AG04450 (cell line): ENCODE measurements at regions not wholly inside any gene's neighbourhood (a gene's known extent, or its start where the extent isn't known, plus 50 kb on each side); places are given as distances from the start of the nearest gene placed in this dataset.

Experiments used
- CTCF ChIA-PET: fragments of 300-600, 350-600 bp; formaldehyde crosslinking; extraction: SDS; loops from one replicate; lab custom pipeline; 2022; ENCODE audit warnings: antibody characterized with exemption, inconsistent platforms; lab: Charles Lee
- POLR2A ChIA-PET: fragments of 350-600 bp; formaldehyde crosslinking; extraction: SDS; loops from one replicate; lab custom pipeline; 2021; ENCODE audit warnings: antibody characterized with exemption, inconsistent platforms; lab: Yijun Ruan, JAX
- DNase-seq: peaks from one replicate; pipeline ENCODE4 v3.0.0-alpha.2; 2011; ENCODE audit warnings: low read depth, low spot score
- H3K27ac ChIP-seq: one replicate; pipeline ENCODE4 v1.5.1; 2012; ENCODE audit warnings: low read depth, low read length, control low read depth
- H3K27me3 ChIP-seq: one replicate; pipeline ENCODE4 v1.6.0; 2012; ENCODE audit warnings: low read length; ENCODE audit not compliant: control insufficient read depth, insufficient read depth
- H3K4me3 ChIP-seq: 2 replicates; pipeline ENCODE4 v1.5.1; 2011; ENCODE audit warnings: mild to moderate bottlenecking, low read depth, low read length, control low read depth
- H3K9me3 ChIP-seq: 2 replicates; pipeline ENCODE4 v1.5.1; 2012; ENCODE audit warnings: low read length; ENCODE audit not compliant: control insufficient read depth, insufficient read depth
- CTCF ChIP-seq: IDR thresholded peaks from 2 replicates; pipeline ENCODE4 v1.5.1; 2011; ENCODE audit warnings: low read depth, low read length, control low read depth, inconsistent platforms

GRCh38 chr4:55186700-55187099 lies 61.3 kb upstream of the KDR start:
- ChIA-PET POLR2A (no interaction called here), CTCF (interaction anchor here (1.4 kb wide), 1 partner anchor 216 kb away, joined by 5 read pairs; no protein-coding TSS in a partner anchor)
- H3K27me3 ChIP-seq: no peaks in the 10 kb centered on the region

GRCh38 chr4:55214172-55214571 lies 88.8 kb upstream of the KDR start:
- no peak for DNase-seq

More at GRCh38 chr4:55186700-55187099, 61.3 kb upstream of the KDR start:
- Histone ChIP-seq H3K4me3 (no peak overlapping the region), H3K27ac (no peak overlapping the region), H3K9me3 (no peaks in the 10 kb centered on the region)
- TF ChIP-seq CTCF: no peak
- no peak for DNase-seq

GRCh38 chr4:55215087-55215486 lies 89.7 kb upstream of the KDR start:
- H3K4me3 ChIP-seq: no peak overlapping the region
- no peak for DNase-seq
- H3K27me3 ChIP-seq: no peaks in the 10 kb centered on the region
- no peak for TF ChIP-seq CTCF
- no peak overlapping the region for H3K27ac ChIP-seq
- H3K9me3 ChIP-seq: no peaks in the 10 kb centered on the region
- ChIA-PET POLR2A (no interaction called here), CTCF (interaction anchor here (1.0 kb wide), 1 partner anchor 30 kb away, joined by 3 read pairs; no protein-coding TSS in a partner anchor)

More at GRCh38 chr4:55214172-55214571, 88.8 kb upstream of the KDR start:
- POLR2A ChIA-PET: no interaction called here
- Histone ChIP-seq H3K9me3 (no peaks in the 10 kb centered on the region), H3K27ac (no peak overlapping the region), H3K4me3 (no peak overlapping the region), H3K27me3 (no peaks in the 10 kb centered on the region)
- CTCF ChIA-PET: interaction anchor here (1.0 kb wide), 1 partner anchor 29 kb away, joined by 3 read pairs; no protein-coding TSS in a partner anchor
- no peak for TF ChIP-seq CTCF

- no peak for TF ChIP-seq CTCF
- DNase-seq: no peak
- Histone ChIP-seq H3K27ac (no peak overlapping the region), H3K4me3 (no peak overlapping the region), H3K27me3 (no peaks in the 10 kb centered on the region), H3K9me3 (no peaks in the 10 kb centered on the region)
- ChIA-PET CTCF (no interaction called here), POLR2A (no interaction called here)
Measured at GRCh38 chr4:55216863-55217635, 91.7 kb upstream of the KDR start.

GRCh38 chr4:55218041-55218440 lies 92.6 kb upstream of the KDR start:
- Histone ChIP-seq H3K4me3 (no peak overlapping the region), H3K9me3 (no peaks in the 10 kb centered on the region), H3K27me3 (no peaks in the 10 kb centered on the region), H3K27ac (no peak overlapping the region)
- ChIA-PET POLR2A (no interaction called here), CTCF (no interaction called here)
- no peak for DNase-seq
- TF ChIP-seq CTCF: no peak
